ENCODE measurements at regions not wholly inside any gene's neighbourhood (a gene's known extent, or its start where the extent isn't known, plus 50 kb on each side); places are given as distances from the start of the nearest gene placed in this dataset.

GRCh38 chr16:5463820-5464219 lies 366.2 kb upstream of the EEF2KMT start:
- no peak overlapping the region for H3K4me3 ChIP-seq (ENCODE audit: low read depth, low read length)
- DNase-seq (ENCODE audit: low read depth): no peak
- TF ChIP-seq CTCF (IDR thresholded peaks at IDR 0.05; ENCODE audit: insufficient read depth, low read depth, low read length): no peak

GRCh38 chr16:5461574-5461973 lies 364.0 kb upstream of the EEF2KMT start:
- no peak for DNase-seq (ENCODE audit: low read depth)
- no peak overlapping the region for H3K4me3 ChIP-seq (ENCODE audit: low read depth, low read length)
- no peak for TF ChIP-seq CTCF (IDR thresholded peaks at IDR 0.05; ENCODE audit: insufficient read depth, low read depth, low read length)

- DNase-seq (ENCODE audit: low read depth): no peak
- no peak for TF ChIP-seq CTCF (IDR thresholded peaks at IDR 0.05; ENCODE audit: insufficient read depth, low read depth, low read length)
- no peak overlapping the region for H3K4me3 ChIP-seq (ENCODE audit: low read depth, low read length)
Observed at GRCh38 chr16:5461141-5461540, 363.5 kb upstream of the EEF2KMT start.

DNA sequence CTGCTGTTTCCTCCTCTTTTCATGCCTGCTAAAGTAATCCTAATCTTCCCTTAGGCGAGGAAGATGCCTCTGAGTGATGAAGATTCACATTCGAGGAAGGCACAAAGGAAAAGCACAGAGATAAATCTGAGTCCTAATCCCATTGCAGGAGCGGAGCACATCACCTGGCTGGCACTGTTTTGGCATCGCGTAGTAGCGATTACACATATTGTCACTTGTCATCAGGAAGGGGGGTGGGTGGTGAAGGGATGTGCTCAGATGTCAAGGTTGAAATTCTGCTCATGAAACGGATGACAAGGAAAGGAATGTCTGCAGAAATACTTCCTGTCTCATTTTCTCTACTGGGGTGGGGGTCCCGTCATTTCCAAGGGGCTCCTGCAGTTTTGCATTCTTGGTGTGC lies 363.1 kb upstream of the EEF2KMT start:
- no peak for DNase-seq (ENCODE audit: low read depth)
- TF ChIP-seq CTCF (IDR thresholded peaks at IDR 0.05; ENCODE audit: insufficient read depth, low read depth, low read length): no peak
- H3K4me3 ChIP-seq (ENCODE audit: low read depth, low read length): no peak overlapping the region

- no peak overlapping the region for H3K4me3 ChIP-seq (ENCODE audit: low read depth, low read length)
- no peak for DNase-seq (ENCODE audit: low read depth)
- TF ChIP-seq CTCF (IDR thresholded peaks at IDR 0.05; ENCODE audit: insufficient read depth, low read depth, low read length): no peak
Observed at GRCh38 chr16:5459863-5460262, 362.3 kb upstream of the EEF2KMT start.

GRCh38 chr16:5455110-5455509 lies 357.5 kb upstream of the EEF2KMT start:
- no peak overlapping the region for H3K4me3 ChIP-seq (ENCODE audit: low read depth, low read length)
- DNase-seq (ENCODE audit: low read depth): no peak
- no peak for TF ChIP-seq CTCF (IDR thresholded peaks at IDR 0.05; ENCODE audit: insufficient read depth, low read depth, low read length)

GRCh38 chr16:5454349-5454748 lies 356.8 kb upstream of the EEF2KMT start:
- no peak for TF ChIP-seq CTCF (IDR thresholded peaks at IDR 0.05; ENCODE audit: insufficient read depth, low read depth, low read length)
- no peak overlapping the region for H3K4me3 ChIP-seq (ENCODE audit: low read depth, low read length)
- DNase-seq (ENCODE audit: low read depth): no peak

Measured in fibroblast of villous mesenchyme (primary cell).